ENCODE measurements at regions not wholly inside any gene's neighbourhood (a gene's known extent, or its start where the extent isn't known, plus 50 kb on each side); places are given as distances from the start of the nearest gene placed in this dataset.

DNA sequence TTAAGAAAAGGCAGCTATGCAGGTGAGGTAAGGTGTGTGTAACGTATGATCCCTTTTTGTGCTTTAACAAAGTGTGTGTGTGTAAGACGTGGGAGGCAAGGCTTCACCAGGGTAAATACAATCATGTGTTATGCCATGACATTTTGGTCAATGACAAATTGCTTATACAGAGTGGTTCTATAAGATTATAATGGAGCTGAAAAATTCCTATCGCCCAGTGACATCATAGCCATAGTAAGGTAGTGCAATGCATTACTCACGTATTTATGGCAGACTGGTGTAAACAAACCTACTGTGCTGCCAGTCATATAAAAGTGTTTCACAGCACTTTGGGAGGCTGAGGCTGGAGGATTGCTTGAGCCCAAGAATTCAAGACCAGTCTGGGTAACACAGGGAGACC is 60.2 kb upstream of the LCTL start:
- no peak for TF ChIP-seq POLR2AphosphoS5 (IDR thresholded peaks at IDR 0.05; ENCODE audit: insufficient read depth in 1 of 2, low read depth in 1 of 2)
- TF ChIP-seq POLR2A (IDR thresholded peaks at IDR 0.05) = no peak
- TF ChIP-seq, protein P1, sequence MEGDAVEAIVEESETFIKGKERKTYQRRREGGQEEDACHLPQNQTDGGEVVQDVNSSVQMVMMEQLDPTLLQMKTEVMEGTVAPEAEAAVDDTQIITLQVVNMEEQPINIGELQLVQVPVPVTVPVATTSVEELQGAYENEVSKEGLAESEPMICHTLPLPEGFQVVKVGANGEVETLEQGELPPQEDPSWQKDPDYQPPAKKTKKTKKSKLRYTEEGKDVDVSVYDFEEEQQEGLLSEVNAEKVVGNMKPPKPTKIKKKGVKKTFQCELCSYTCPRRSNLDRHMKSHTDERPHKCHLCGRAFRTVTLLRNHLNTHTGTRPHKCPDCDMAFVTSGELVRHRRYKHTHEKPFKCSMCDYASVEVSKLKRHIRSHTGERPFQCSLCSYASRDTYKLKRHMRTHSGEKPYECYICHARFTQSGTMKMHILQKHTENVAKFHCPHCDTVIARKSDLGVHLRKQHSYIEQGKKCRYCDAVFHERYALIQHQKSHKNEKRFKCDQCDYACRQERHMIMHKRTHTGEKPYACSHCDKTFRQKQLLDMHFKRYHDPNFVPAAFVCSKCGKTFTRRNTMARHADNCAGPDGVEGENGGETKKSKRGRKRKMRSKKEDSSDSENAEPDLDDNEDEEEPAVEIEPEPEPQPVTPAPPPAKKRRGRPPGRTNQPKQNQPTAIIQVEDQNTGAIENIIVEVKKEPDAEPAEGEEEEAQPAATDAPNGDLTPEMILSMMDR (IDR thresholded peaks at IDR 0.05) = no peak
- Histone ChIP-seq H3K4me1 (peaks cover 19% of the 10 kb centered on the region), H3K4me3 (no peak overlapping the region), H3K36me3 (no peaks in the 10 kb centered on the region), H3K27ac (no peak overlapping the region), H3K9me3 (no peaks in the 10 kb centered on the region), H3K27me3 (no peaks in the 10 kb centered on the region)
- no peak for DNase-seq (ENCODE audit: extremely low spot score in 2 of 2)
- intact Hi-C loops (cut with DNase I) = no loop called here

DNA sequence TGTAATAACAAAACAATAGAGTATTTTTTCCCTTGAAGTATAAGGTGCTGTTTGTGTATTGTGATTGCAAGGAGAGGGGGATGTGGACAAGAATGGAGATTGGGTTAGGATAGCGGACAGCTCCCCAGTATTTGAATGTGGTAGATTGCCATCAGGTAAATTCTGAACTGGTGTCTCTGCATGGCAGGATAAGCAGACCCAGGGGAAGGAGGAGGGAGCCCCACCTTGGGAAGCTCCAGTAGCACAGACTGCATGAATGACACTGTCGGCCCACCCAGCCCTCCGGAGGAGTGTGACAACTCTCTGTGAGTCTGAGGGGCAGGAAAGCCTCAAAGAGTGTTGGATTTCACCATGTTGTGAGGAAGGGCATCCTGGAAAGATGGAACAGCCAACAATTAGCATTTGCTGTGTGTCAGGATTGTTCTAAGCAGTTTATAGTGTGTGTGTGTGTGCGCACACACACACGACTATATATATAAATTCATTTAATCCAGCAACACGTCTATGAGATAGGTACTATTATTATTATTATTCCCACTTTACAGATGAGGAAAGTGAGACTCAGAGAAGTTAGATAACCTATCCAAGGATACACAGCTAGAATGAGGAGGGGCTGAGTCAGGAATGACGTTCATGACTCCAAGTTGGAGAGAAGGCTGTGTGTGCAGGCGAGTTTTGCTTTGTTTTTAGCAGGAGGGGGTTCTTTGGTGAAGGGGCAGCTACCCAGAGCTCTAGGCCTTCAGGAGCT is 63.4 kb upstream of the LCTL start:
- TF ChIP-seq, protein P1 (IDR thresholded peaks at IDR 0.05) = no peak
- TF ChIP-seq POLR2AphosphoS5 (IDR thresholded peaks at IDR 0.05; ENCODE audit: insufficient read depth in 1 of 2, low read depth in 1 of 2) (no peak), POLR2A (IDR thresholded peaks at IDR 0.05) (no peak)
- Histone ChIP-seq H3K36me3 (no peaks in the 10 kb centered on the region), H3K4me1 (no peaks in the 10 kb centered on the region), H3K27ac (no peak overlapping the region), H3K9me3 (no peaks in the 10 kb centered on the region), H3K27me3 (no peaks in the 10 kb centered on the region), H3K4me3 (no peak overlapping the region)
- intact Hi-C loops (cut with DNase I) = no loop called here
- no peak for DNase-seq (ENCODE audit: extremely low spot score in 2 of 2)

DNA sequence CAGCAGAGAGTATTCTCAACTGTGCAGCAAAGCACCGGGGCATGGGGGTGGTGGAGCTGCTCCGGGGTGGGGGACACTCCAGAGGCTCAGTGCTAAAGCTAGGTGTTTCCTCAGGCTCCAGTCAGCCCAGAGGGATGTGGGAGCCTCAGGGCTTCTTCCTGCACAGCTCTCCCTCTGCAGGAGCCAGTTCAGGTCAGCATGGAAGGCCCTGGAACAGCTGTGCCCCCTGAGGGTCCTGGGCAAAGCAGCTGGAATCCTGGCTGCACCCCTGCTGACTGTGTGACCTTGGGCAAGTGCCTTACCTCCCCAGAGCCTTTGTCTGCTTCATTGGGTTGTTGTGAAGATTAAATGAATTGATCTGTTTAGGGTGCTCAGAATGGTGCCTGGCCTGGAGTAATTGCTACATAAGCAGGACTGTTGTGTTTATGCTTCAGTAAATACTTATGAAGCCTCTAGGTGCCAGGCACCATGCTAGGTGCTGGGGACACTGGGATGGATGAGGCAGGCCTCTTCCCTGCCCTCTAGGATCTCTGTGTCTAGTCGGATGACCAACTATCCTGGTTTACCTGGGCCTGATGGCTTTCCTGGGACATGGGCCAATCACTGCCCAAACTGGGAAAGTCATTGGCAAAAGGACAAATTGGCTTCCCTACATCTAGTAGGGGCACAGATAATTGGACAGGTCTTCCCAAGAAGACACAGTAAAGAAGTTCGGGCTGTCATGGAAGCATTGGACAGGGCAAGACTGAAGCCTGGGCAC is 64.2 kb upstream of the LCTL start:
- intact Hi-C loops (cut with DNase I) = no loop called here
- no peaks in the 10 kb centered on the region for H3K4me1 ChIP-seq
- TF ChIP-seq POLR2AphosphoS5 (IDR thresholded peaks at IDR 0.05; ENCODE audit: insufficient read depth in 1 of 2, low read depth in 1 of 2) (no peak), POLR2A (IDR thresholded peaks at IDR 0.05) (no peak)
- TF ChIP-seq, protein P1 (IDR thresholded peaks at IDR 0.05) = no peak

DNA sequence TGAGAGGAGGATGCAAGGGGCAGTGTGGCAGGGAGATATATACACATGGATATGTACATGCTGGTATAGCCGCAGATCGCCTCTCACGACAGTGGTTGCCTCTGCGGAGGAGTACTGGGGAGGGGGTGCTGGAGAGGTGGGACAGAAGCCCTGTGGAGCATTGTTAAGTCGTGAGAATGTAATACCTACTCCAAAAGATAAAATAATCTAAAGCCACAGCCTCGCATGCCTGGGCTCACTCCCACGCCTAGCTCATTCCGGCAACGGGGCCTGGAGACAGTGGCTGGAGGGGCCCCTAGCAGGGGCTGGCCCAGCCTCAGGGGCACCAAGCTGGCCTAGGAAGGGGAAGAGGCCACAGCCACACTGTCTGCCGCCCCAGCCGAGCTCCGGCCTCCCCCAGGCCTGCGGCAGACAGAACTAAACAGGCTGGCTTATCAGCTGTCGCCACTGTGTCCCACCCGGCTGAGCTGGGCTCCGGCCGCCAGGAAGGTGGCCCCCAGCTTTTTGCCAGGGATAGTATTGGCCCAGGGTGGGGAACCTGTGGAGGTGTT is 65.1 kb upstream of the LCTL start:
- DNase-seq (ENCODE audit: extremely low spot score in 2 of 2) = no peak
- no peaks in the 10 kb centered on the region for H3K27me3 ChIP-seq
- no peak overlapping the region for H3K4me3 ChIP-seq
- no peaks in the 10 kb centered on the region for H3K36me3 ChIP-seq
- H3K27ac ChIP-seq = no peak overlapping the region
- H3K9me3 ChIP-seq = no peaks in the 10 kb centered on the region
- H3K4me1 ChIP-seq = no peaks in the 10 kb centered on the region
- no peak for TF ChIP-seq POLR2A (IDR thresholded peaks at IDR 0.05)
- TF ChIP-seq POLR2AphosphoS5 (IDR thresholded peaks at IDR 0.05; ENCODE audit: insufficient read depth in 1 of 2, low read depth in 1 of 2) = no peak
- intact Hi-C loops (cut with DNase I) = no loop called here

More for the DNA sequence above, 64.2 kb upstream of the LCTL start:
- no peak overlapping the region for H3K4me3 ChIP-seq
- no peak overlapping the region for H3K27ac ChIP-seq
- H3K36me3 ChIP-seq = no peaks in the 10 kb centered on the region
- no peak for DNase-seq (ENCODE audit: extremely low spot score in 2 of 2)
- H3K27me3 ChIP-seq = no peaks in the 10 kb centered on the region
- no peaks in the 10 kb centered on the region for H3K9me3 ChIP-seq

DNA sequence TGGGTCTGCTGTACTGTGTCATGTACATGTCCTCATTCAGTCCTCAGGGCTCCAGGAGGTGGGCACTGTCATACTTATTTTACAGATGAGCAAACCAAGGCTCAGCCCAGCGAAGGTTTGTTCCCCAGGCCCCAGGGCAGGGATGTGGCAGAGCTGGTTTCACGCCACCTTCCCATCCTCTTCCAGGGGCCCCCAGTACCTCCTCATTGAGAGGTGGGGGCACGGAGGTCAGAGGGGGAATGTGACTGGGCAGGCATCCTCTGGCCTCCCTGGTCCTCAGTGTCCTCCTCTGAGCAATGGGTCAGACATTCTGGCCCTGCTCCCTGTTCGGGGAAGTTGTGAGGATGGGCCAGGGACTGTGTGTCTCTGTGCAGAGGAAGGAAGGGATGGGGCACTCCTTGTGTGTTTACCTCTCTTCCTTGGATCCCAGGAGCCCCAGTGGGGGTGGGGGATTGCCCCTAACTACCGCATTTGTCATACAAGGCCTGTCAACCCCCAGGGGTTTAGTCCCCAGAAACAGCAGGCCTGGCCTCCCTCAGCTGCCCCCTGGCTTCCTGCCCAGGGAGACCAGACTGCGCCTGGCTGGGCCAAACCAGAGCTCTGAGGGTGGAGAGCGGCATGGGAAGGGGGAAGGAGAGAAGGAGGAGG is 65.9 kb upstream of the LCTL start:
- no peaks in the 10 kb centered on the region for H3K4me1 ChIP-seq
- H3K36me3 ChIP-seq = no peaks in the 10 kb centered on the region
- no peak overlapping the region for H3K4me3 ChIP-seq
- H3K9me3 ChIP-seq = no peaks in the 10 kb centered on the region
- intact Hi-C loops (cut with DNase I) = no loop called here
- H3K27ac ChIP-seq = no peak overlapping the region
- H3K27me3 ChIP-seq = no peaks in the 10 kb centered on the region
- TF ChIP-seq, protein P1 (IDR thresholded peaks at IDR 0.05) = no peak
- TF ChIP-seq POLR2A (IDR thresholded peaks at IDR 0.05) (no peak), POLR2AphosphoS5 (IDR thresholded peaks at IDR 0.05; ENCODE audit: insufficient read depth in 1 of 2, low read depth in 1 of 2) (no peak)
- DNase-seq (ENCODE audit: extremely low spot score in 2 of 2) = no peak
